Bone marrow (tissue), 2 donors: ENCODE measurements at regions not wholly inside any gene's neighbourhood (a gene's known extent, or its start where the extent isn't known, plus 50 kb on each side); places are given as distances from the start of the nearest gene placed in this dataset.

Experiments
- DNase-seq, 2 donors: peaks; one replicate each; lab custom pipeline; 2025; lab: John Stamatoyannopoulos, UW

GRCh38 chr5:88487066-88487465 lies 218.4 kb upstream of the TMEM161B start:
- no peak for DNase-seq

- DNase-seq: no peak
Observed at GRCh38 chr5:88486431-88486830, 217.8 kb upstream of the TMEM161B start.

GRCh38 chr5:88485531-88485930 lies 216.9 kb upstream of the TMEM161B start:
- DNase-seq: no peak

- DNase-seq: no peak
Observed at GRCh38 chr5:88483964-88484672, 215.5 kb upstream of the TMEM161B start.

- DNase-seq: no peak
Observed at GRCh38 chr5:88480801-88481499, 212.3 kb upstream of the TMEM161B start.

- DNase-seq: no peak
Observed at GRCh38 chr5:88480245-88480644, 211.6 kb upstream of the TMEM161B start.

GRCh38 chr5:88474574-88474973 lies 205.9 kb upstream of the TMEM161B start:
- no peak for DNase-seq

GRCh38 chr5:88470745-88471144 lies 202.1 kb upstream of the TMEM161B start:
- no peak for DNase-seq

GRCh38 chr5:88459971-88460370 lies 191.3 kb upstream of the TMEM161B start:
- DNase-seq: no peak

GRCh38 chr5:88452820-88453219 lies 184.2 kb upstream of the TMEM161B start:
- DNase-seq: no peak

GRCh38 chr5:88450239-88450638 lies 181.6 kb upstream of the TMEM161B start:
- no peak for DNase-seq

- no peak for DNase-seq
Observed at GRCh38 chr5:88438006-88438405, 169.4 kb upstream of the TMEM161B start.

GRCh38 chr5:88436290-88436689 lies 167.6 kb upstream of the TMEM161B start:
- DNase-seq: no peak

GRCh38 chr5:88428633-88429032 lies 160.0 kb upstream of the TMEM161B start:
- no peak for DNase-seq

- no peak for DNase-seq
Observed at GRCh38 chr5:88426441-88426840, 157.8 kb upstream of the TMEM161B start.

GRCh38 chr5:88425124-88425523 lies 156.5 kb upstream of the TMEM161B start:
- no peak for DNase-seq

- DNase-seq: no peak
Observed at GRCh38 chr5:88419931-88420330, 151.3 kb upstream of the TMEM161B start.

- no peak for DNase-seq
Observed at GRCh38 chr5:88407341-88407740, 138.7 kb upstream of the TMEM161B start.

GRCh38 chr5:88405783-88406182 lies 137.1 kb upstream of the TMEM161B start:
- no peak for DNase-seq

GRCh38 chr5:88404405-88404804 lies 135.8 kb upstream of the TMEM161B start:
- no peak for DNase-seq

- DNase-seq: no peak
Observed at GRCh38 chr5:88401686-88402085, 133.0 kb upstream of the TMEM161B start.

- no peak for DNase-seq
Observed at GRCh38 chr5:88401228-88401627, 132.6 kb upstream of the TMEM161B start.

GRCh38 chr5:88399561-88399960 lies 130.9 kb upstream of the TMEM161B start:
- DNase-seq: no peak

GRCh38 chr5:88398316-88398715 lies 129.7 kb upstream of the TMEM161B start:
- no peak for DNase-seq
